K562 (cell line): ENCODE measurements at regions not wholly inside any gene's neighbourhood (a gene's known extent, or its start where the extent isn't known, plus 50 kb on each side); places are given as distances from the start of the nearest gene placed in this dataset.

Experiments used
- ATAC-seq: fragments of 200-7000 bp; cut with Tn5 transposase; 3 replicates; pipeline ENCODE4 v1.9.1; 2020; ENCODE audit warnings: moderate library complexity
- BruUV-seq: library from RNA; stranded (reverse); fragments of 400-500 nt; replicated peaks from 2 replicates; lab custom pipeline; 2021; lab: Mats Ljungman, UMichigan
- CTCF ChIA-PET: fragments of 300-600 bp; formaldehyde crosslinking; extraction: SDS; loops from one replicate; lab custom pipeline; 2021; ENCODE audit warnings: low intra/inter-chr PET ratio; lab: Yijun Ruan, JAX
- POLR2A ChIA-PET: fragments of 300-600, 350-650 bp; sonication (Branson Sonifier 250); formaldehyde crosslinking; extraction: SDS; loops from one replicate; lab custom pipeline; 2021; ENCODE audit warnings: antibody characterized with exemption, inconsistent platforms; lab: Yijun Ruan, JAX
- DNase-seq, 4 experiments: peaks; one replicate each; pipeline versions ENCODE4 v3.0.0 to v3.0.0-alpha.2; 2011 to 2018; ENCODE audit warnings: low spot score in 3 of 4, mixed read lengths in 3 of 4; ENCODE audit errors: extremely low read depth in 1 of 4
- FAIRE-seq: peaks from 2 replicates; lab custom pipeline; 2011; peaks lifted over from hg19 to GRCh38; lab: Jason Lieb, UNC
- H2AFZ ChIP-seq: 2 replicates; pipeline ENCODE4 v1.6.0; 2011; ENCODE audit warnings: low read depth, low read length, control low read depth, inconsistent platforms
- H3K27ac ChIP-seq: fragments of 200-600 bp; 3 replicates; pipeline ENCODE4 v1.8.0; 2011; ENCODE audit warnings: low read depth, mild to moderate bottlenecking, control low read depth, inconsistent platforms, low read length, moderate library complexity, mixed read lengths; ENCODE audit errors: extremely low read depth
- H3K27me3 ChIP-seq, 2 experiments: fragments of 300-600 bp in 1 of 2; 2 replicates in 1 of 2; 3 replicates in 1 of 2; pipeline versions ENCODE4 v1.6.0 to v1.8.0; 2011; ENCODE audit warnings: inconsistent platforms in 2 of 2, low read length in 2 of 2, mild to moderate bottlenecking in 1 of 2, mixed read lengths in 1 of 2, moderate library complexity in 1 of 2; ENCODE audit not compliant: control insufficient read depth in 2 of 2, insufficient read depth in 2 of 2
- H3K36me3 ChIP-seq: fragments of 300-600 bp; 3 replicates; pipeline ENCODE4 v1.8.0; 2011; ENCODE audit warnings: mild to moderate bottlenecking, low read length, inconsistent platforms; ENCODE audit not compliant: control insufficient read depth, insufficient read depth
- H3K4me1 ChIP-seq, 2 experiments: fragments of 200-600 bp in 1 of 2; replicated peaks in 1 of 2; 2 replicates in 1 of 2; 3 replicates in 1 of 2; pipeline versions ENCODE4 v1.5.1 to v1.8.0; 2011; ENCODE audit warnings: inconsistent platforms in 2 of 2, low read length in 2 of 2, mild to moderate bottlenecking in 1 of 2, mixed read lengths in 1 of 2, moderate library complexity in 1 of 2; ENCODE audit not compliant: control insufficient read depth in 2 of 2, insufficient read depth in 2 of 2
- H3K4me2 ChIP-seq: 2 replicates; pipeline ENCODE4 v1.6.1; 2011; ENCODE audit warnings: low read length, control low read depth, inconsistent platforms, mixed read lengths; ENCODE audit not compliant: insufficient read depth
- H3K4me3 ChIP-seq: fragments of 200-600 bp; sonication (generic), shearing (Covaris generic); 2 replicates; pipeline ENCODE4 v1.5.1; 2016; ENCODE audit warnings: control low read depth, inconsistent platforms
- H3K79me2 ChIP-seq: fragments of 200-600 bp; 3 replicates; pipeline ENCODE4 v1.8.0; 2011; ENCODE audit warnings: low read length, inconsistent platforms; ENCODE audit not compliant: control insufficient read depth, insufficient read depth
- H3K9ac ChIP-seq, 2 experiments: 2 replicates each; pipeline versions ENCODE4 v1.6.0 to v1.6.1; 2011; ENCODE audit warnings: low read depth in 2 of 2, low read length in 2 of 2, control low read depth in 1 of 2, inconsistent platforms in 1 of 2, mild to moderate bottlenecking in 1 of 2, mixed read lengths in 1 of 2; ENCODE audit not compliant: insufficient read depth in 1 of 2
- H3K9me1 ChIP-seq: one replicate; pipeline ENCODE4 v1.6.0; 2011; ENCODE audit warnings: inconsistent platforms, mild to moderate bottlenecking, low read length, moderate library complexity; ENCODE audit not compliant: control insufficient read depth, insufficient read depth
- H3K9me3 ChIP-seq: replicated peaks from 2 replicates; pipeline ENCODE4 v1.5.1; 2011; ENCODE audit warnings: low read depth, low read length, inconsistent platforms; ENCODE audit not compliant: control insufficient read depth, insufficient read depth
- H4K20me1 ChIP-seq: replicated peaks from 2 replicates; pipeline ENCODE4 v1.6.1; 2011; ENCODE audit warnings: low read length, inconsistent platforms, mixed read lengths; ENCODE audit not compliant: control insufficient read depth, insufficient read depth
- BRD4 ChIP-seq: fragments of 200-600 bp; sonication (generic); IDR thresholded peaks from 2 replicates; pipeline ENCODE4 v1.6.1; 2017; ENCODE audit warnings: inconsistent platforms
- BRD9 ChIP-seq: fragments of 450-650 bp; IDR thresholded peaks from 2 replicates; pipeline ENCODE4 v1.6.1; 2018; ENCODE audit warnings: low read depth; ENCODE audit not compliant: partially characterized antibody
- CBX3 ChIP-seq, 2 experiments: IDR thresholded peaks; 1 replicate in 1 of 2; 2 replicates in 1 of 2; pipeline ENCODE4 v1.6.1; 2012; ENCODE audit warnings: inconsistent platforms in 2 of 2, low read length in 2 of 2, borderline replicate concordance in 1 of 2, control low read depth in 1 of 2
- ETV1 ChIP-seq: fragments of 450-650 bp; conservative IDR thresholded peaks from 2 replicates; pipeline ENCODE4 v1.6.1; 2016; ENCODE audit warnings: missing genetic modification characterization, control low read depth, low read depth, missing compliant biosample characterization
- KDM5B ChIP-seq: fragments of 200-600 bp; sonication (generic); IDR thresholded peaks from 2 replicates; pipeline ENCODE4 v1.6.1; 2012; ENCODE audit warnings: low read depth, mild to moderate bottlenecking, moderate library complexity, low read length, control low read depth, inconsistent platforms; ENCODE audit not compliant: insufficient replicate concordance
- MTA1 ChIP-seq: fragments of 450-650 bp; IDR thresholded peaks from 2 replicates; pipeline ENCODE4 v1.6.1; 2017; ENCODE audit warnings: borderline replicate concordance
- NBN ChIP-seq: fragments of 450-650 bp; IDR thresholded peaks from 2 replicates; pipeline ENCODE4 v1.6.1; 2016; ENCODE audit warnings: low read depth, mild to moderate bottlenecking
- RBM17 ChIP-seq: fragments of 200-400 bp; formaldehyde crosslinking; IDR thresholded peaks from 2 replicates; pipeline ENCODE4 v1.6.1; 2017; ENCODE audit warnings: low read depth, mild to moderate bottlenecking, low read length, borderline replicate concordance
- RNF2 ChIP-seq: sonication (generic); IDR thresholded peaks from 2 replicates; pipeline ENCODE4 v1.6.1; 2016
- SAP30 ChIP-seq: fragments of 200-600 bp; sonication (generic); IDR thresholded peaks from 2 replicates; pipeline ENCODE4 v1.6.1; 2012; ENCODE audit warnings: borderline replicate concordance, low read depth, mild to moderate bottlenecking, moderate library complexity, low read length, control low read depth, inconsistent platforms; ENCODE audit not compliant: insufficient read depth, poor library complexity, severe bottlenecking
- SIX5 ChIP-seq, 2 experiments: IDR thresholded peaks; 2 replicates each; pipeline ENCODE4 v1.6.1; 2011; ENCODE audit warnings: low read length in 2 of 2, borderline replicate concordance in 1 of 2, low read depth in 1 of 2, mild to moderate bottlenecking in 1 of 2, moderate library complexity in 1 of 2; ENCODE audit not compliant: insufficient read depth in 1 of 2
- TCF7 ChIP-seq: sonication (generic); IDR thresholded peaks from 2 replicates; pipeline ENCODE4 v1.6.1; 2016; ENCODE audit warnings: antibody characterized with exemption, borderline replicate concordance
- YY1 ChIP-seq, 3 experiments: IDR thresholded peaks; 2 replicates each; pipeline ENCODE4 v1.6.1; 2011; ENCODE audit warnings: low read length in 2 of 3, mild to moderate bottlenecking in 2 of 3, moderate library complexity in 2 of 3, borderline replicate concordance in 1 of 3, control low read depth in 1 of 3, low read depth in 1 of 3; ENCODE audit not compliant: insufficient read depth in 3 of 3, insufficient replicate concordance in 2 of 3, control insufficient read depth in 1 of 3, insufficient read length in 1 of 3; ENCODE audit errors: extremely low read depth in 1 of 3
- ZBTB9 ChIP-seq: fragments of 450-650 bp; formaldehyde crosslinking; IDR thresholded peaks from 2 replicates; pipeline ENCODE4 v1.4.0; 2020; ENCODE audit warnings: mild to moderate bottlenecking, moderate library complexity
- ZNF57 ChIP-seq: fragments of 450-650 bp; formaldehyde crosslinking; IDR thresholded peaks from 2 replicates; pipeline ENCODE4 v1.4.0; 2020; ENCODE audit warnings: mild to moderate bottlenecking, moderate library complexity
- ZNF830 ChIP-seq: fragments of 250-450 bp; sonication (Bioruptor Pico); IDR thresholded peaks from 2 replicates; pipeline ENCODE4 v1.5.0; 2021; ENCODE audit warnings: mild to moderate bottlenecking
- WGBS: fragments of 100-300 bp; shearing (Covaris generic); methylation state at CpG from one replicate; pipeline ENCODE4 v1.1.6; 2016; ENCODE audit warnings: low coverage, mixed read lengths; ENCODE audit not compliant: insufficient coverage; ENCODE audit errors: missing lambda C conversion rate; 5-methylcytosine and 5-hydroxymethylcytosine counted together
- in situ Hi-C: fragments of 300-500 bp; cut with MboI; formaldehyde crosslinking; loops from 4 replicates; pipeline ENCODE4 v1.15.0; 2018; ENCODE audit warnings: inconsistent platforms, mixed read lengths
- intact Hi-C: fragments of 100-400 bp; cut with micrococcal nuclease; formaldehyde crosslinking; loops from 2 replicates; pipeline ENCODE4 v1.14.2; 2022
- TF ChIP-seq, protein P1 (sequence below), 2 experiments: fragments of 450-650 bp; IDR thresholded peaks; 2 replicates each; pipeline ENCODE4 v1.6.1; 2018; ENCODE audit warnings: mild to moderate bottlenecking in 2 of 2, low read depth in 1 of 2; ENCODE audit not compliant: partially characterized antibody in 2 of 2
- TF ChIP-seq, protein P2 (sequence below): fragments of 250-450 bp; sonication (Bioruptor Pico); IDR thresholded peaks from 2 replicates; pipeline ENCODE4 v1.9.0; 2021; ENCODE audit warnings: mild to moderate bottlenecking

DNA sequence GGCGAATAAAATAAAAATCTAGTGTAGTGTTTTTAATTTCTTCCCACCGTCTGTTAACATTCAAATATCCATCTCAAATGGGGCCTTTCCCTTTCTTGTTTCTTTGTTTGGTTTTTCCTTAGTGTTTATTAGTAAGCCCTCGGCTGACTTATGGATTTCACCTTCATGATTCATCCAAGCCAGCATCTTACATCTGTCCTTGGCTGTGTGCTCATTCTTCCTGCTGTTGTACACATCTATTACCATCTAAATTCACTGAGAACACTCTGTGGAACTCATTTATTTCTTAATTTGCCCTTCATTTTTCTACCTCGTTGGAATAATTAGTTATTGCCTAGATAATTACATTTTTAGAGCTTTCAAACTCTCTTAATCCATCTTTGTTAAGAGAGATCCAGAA lies 84.9 kb downstream of the SPCS3 start:
- in situ Hi-C loops (no loop called here), intact Hi-C loops (no loop called here)
- ATAC-seq = no peak
- no peaks in the 10 kb centered on the region for H4K20me1 ChIP-seq
- DNase-seq = no peak
- H3K79me2 ChIP-seq = no peaks in the 10 kb centered on the region
- H3K9me1 ChIP-seq = no peaks in the 10 kb centered on the region
- no peaks in the 10 kb centered on the region for H3K36me3 ChIP-seq
- WGBS = 0% methylated on average over 4 of the region's 4 CpGs
- no peaks in the 10 kb centered on the region for H3K9me3 ChIP-seq
- ChIA-PET POLR2A (no interaction called here), CTCF (no interaction called here)
- no peaks in the 10 kb centered on the region for H3K27me3 ChIP-seq
- H3K4me3 ChIP-seq = no peak overlapping the region
- BruUV-seq = no TSS peak
- no peak overlapping the region for H3K9ac ChIP-seq
- no peak overlapping the region for H3K27ac ChIP-seq
- H3K4me1 ChIP-seq = no peaks in the 10 kb centered on the region
- no peak for FAIRE-seq
- H3K4me2 ChIP-seq = no peak overlapping the region
- H2AFZ ChIP-seq = no peak overlapping the region
- no peak for TF ChIP-seq BRD4
- no peak for TF ChIP-seq RNF2
- TF ChIP-seq BRD9 = no peak
- TF ChIP-seq ZNF830 (CRISPR knock-in tag) = no peak
- no peak for TF ChIP-seq KDM5B
- no peak for TF ChIP-seq RBM17
- TF ChIP-seq, protein P1, sequence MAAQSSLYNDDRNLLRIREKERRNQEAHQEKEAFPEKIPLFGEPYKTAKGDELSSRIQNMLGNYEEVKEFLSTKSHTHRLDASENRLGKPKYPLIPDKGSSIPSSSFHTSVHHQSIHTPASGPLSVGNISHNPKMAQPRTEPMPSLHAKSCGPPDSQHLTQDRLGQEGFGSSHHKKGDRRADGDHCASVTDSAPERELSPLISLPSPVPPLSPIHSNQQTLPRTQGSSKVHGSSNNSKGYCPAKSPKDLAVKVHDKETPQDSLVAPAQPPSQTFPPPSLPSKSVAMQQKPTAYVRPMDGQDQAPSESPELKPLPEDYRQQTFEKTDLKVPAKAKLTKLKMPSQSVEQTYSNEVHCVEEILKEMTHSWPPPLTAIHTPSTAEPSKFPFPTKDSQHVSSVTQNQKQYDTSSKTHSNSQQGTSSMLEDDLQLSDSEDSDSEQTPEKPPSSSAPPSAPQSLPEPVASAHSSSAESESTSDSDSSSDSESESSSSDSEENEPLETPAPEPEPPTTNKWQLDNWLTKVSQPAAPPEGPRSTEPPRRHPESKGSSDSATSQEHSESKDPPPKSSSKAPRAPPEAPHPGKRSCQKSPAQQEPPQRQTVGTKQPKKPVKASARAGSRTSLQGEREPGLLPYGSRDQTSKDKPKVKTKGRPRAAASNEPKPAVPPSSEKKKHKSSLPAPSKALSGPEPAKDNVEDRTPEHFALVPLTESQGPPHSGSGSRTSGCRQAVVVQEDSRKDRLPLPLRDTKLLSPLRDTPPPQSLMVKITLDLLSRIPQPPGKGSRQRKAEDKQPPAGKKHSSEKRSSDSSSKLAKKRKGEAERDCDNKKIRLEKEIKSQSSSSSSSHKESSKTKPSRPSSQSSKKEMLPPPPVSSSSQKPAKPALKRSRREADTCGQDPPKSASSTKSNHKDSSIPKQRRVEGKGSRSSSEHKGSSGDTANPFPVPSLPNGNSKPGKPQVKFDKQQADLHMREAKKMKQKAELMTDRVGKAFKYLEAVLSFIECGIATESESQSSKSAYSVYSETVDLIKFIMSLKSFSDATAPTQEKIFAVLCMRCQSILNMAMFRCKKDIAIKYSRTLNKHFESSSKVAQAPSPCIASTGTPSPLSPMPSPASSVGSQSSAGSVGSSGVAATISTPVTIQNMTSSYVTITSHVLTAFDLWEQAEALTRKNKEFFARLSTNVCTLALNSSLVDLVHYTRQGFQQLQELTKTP (IDR thresholded peaks at IDR 0.05; ENCODE audit: low read depth in 1 of 2, partially characterized antibody in 2 of 2) = no peak
- no peak for TF ChIP-seq TCF7
- TF ChIP-seq ZNF57 (CRISPR knock-in tag) = no peak
- no peak for TF ChIP-seq NBN
- TF ChIP-seq, protein P2, sequence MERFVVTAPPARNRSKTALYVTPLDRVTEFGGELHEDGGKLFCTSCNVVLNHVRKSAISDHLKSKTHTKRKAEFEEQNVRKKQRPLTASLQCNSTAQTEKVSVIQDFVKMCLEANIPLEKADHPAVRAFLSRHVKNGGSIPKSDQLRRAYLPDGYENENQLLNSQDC (CRISPR knock-in tag) = no peak
- TF ChIP-seq SIX5 (IDR thresholded peaks at IDR 0.05; ENCODE audit: borderline replicate concordance in 1 of 2, insufficient read depth in 1 of 2, low read depth in 1 of 2, low read length in 2 of 2) = no peak
- no peak for TF ChIP-seq ETV1 (tag)
- TF ChIP-seq MTA1 = no peak
- no peak for TF ChIP-seq YY1 (IDR thresholded peaks at IDR 0.05; ENCODE audit: borderline replicate concordance in 1 of 3, control insufficient read depth in 1 of 3, extremely low read depth in 1 of 3, insufficient read depth in 3 of 3, insufficient read length in 1 of 3, insufficient replicate concordance in 2 of 3, low read depth in 1 of 3, low read length in 2 of 3)
- no peak for TF ChIP-seq ZBTB9 (CRISPR knock-in tag)
- TF ChIP-seq CBX3 (IDR thresholded peaks at IDR 0.05; ENCODE audit: borderline replicate concordance in 1 of 2, low read length in 2 of 2) = no peak
- TF ChIP-seq SAP30 = no peak
